Adipocyte (in vitro differentiated cells): ENCODE measurements at regions not wholly inside any gene's neighbourhood (a gene's known extent, or its start where the extent isn't known, plus 50 kb on each side); places are given as distances from the start of the nearest gene placed in this dataset.
A peak's percentile ranks its signal among the peaks of the same experiment; 100 is the strongest.
"Not testable (repeated sequence)": the region's sequence is repeated elsewhere in the genome, so short reads cannot be mapped to it uniquely, and the experiment has no call there.

Experiments used
- DNase-seq: peaks from one replicate; pipeline ENCODE4 v3.0.0-alpha.2; 2015; ENCODE audit warnings: low read depth
- H3K27me3 ChIP-seq: replicated peaks from 2 replicates; pipeline ENCODE4 v1.7.0; 2013; ENCODE audit warnings: mild to moderate bottlenecking, low read length, moderate library complexity; ENCODE audit not compliant: control insufficient read depth, insufficient read depth
- H3K36me3 ChIP-seq: 2 replicates; pipeline ENCODE4 v1.7.0; 2013; ENCODE audit warnings: low read length, mild to moderate bottlenecking, moderate library complexity; ENCODE audit not compliant: control insufficient read depth, insufficient read depth, severe bottlenecking
- H3K4me1 ChIP-seq: 2 replicates; pipeline ENCODE4 v1.7.0; 2013; ENCODE audit warnings: mild to moderate bottlenecking, low read length, moderate library complexity; ENCODE audit not compliant: control insufficient read depth, insufficient read depth
- H3K4me3 ChIP-seq: 2 replicates; pipeline ENCODE4 v1.7.0; 2013; ENCODE audit warnings: mild to moderate bottlenecking, low read length, moderate library complexity
- H3K9ac ChIP-seq: 2 replicates; pipeline ENCODE4 v1.7.0; 2013; ENCODE audit warnings: mild to moderate bottlenecking, low read length, moderate library complexity
- H3K9me3 ChIP-seq: 2 replicates; pipeline ENCODE4 v1.7.0; 2013; ENCODE audit warnings: mild to moderate bottlenecking, low read length, moderate library complexity; ENCODE audit not compliant: control insufficient read depth

GRCh38 chr3:164848923-164849322, 229.4 kb downstream of the SI start:
- no peak overlapping the region for H3K9ac ChIP-seq
- H3K27me3 ChIP-seq: no peaks in the 10 kb centered on the region
- no peaks in the 10 kb centered on the region for H3K36me3 ChIP-seq
- peaks cover 3% of the 10 kb centered on the region for H3K9me3 ChIP-seq
- DNase-seq: no peak
- no peaks in the 10 kb centered on the region for H3K4me1 ChIP-seq
- no peak overlapping the region for H3K4me3 ChIP-seq

GRCh38 chr3:164845739-164846138, 232.6 kb downstream of the SI start:
- DNase-seq: no peak
- H3K27me3 ChIP-seq: no peaks in the 10 kb centered on the region
- H3K9me3 ChIP-seq: peaks cover 3% of the 10 kb centered on the region
- no peak overlapping the region for H3K4me3 ChIP-seq
- H3K36me3 ChIP-seq: no peaks in the 10 kb centered on the region
- no peak overlapping the region for H3K9ac ChIP-seq
- no peaks in the 10 kb centered on the region for H3K4me1 ChIP-seq

GRCh38 chr3:164832216-164832615, 246.1 kb downstream of the SI start:
- no peaks in the 10 kb centered on the region for H3K4me1 ChIP-seq
- no peaks in the 10 kb centered on the region for H3K36me3 ChIP-seq
- H3K27me3 ChIP-seq: no peaks in the 10 kb centered on the region
- H3K4me3 ChIP-seq: no peak overlapping the region
- no peak for DNase-seq
- no peaks in the 10 kb centered on the region for H3K9me3 ChIP-seq
- no peak overlapping the region for H3K9ac ChIP-seq

- no peaks in the 10 kb centered on the region for H3K27me3 ChIP-seq
- H3K4me1 ChIP-seq: no peaks in the 10 kb centered on the region
- H3K36me3 ChIP-seq: no peaks in the 10 kb centered on the region
- no peak overlapping the region for H3K4me3 ChIP-seq
- DNase-seq: no peak
- H3K9ac ChIP-seq: no peak overlapping the region
- no peaks in the 10 kb centered on the region for H3K9me3 ChIP-seq
Measured at GRCh38 chr3:164818318-164818717, 260.0 kb downstream of the SI start.

GRCh38 chr3:164814106-164814505, 264.2 kb downstream of the SI start:
- DNase-seq: no peak
- Histone ChIP-seq H3K36me3 (no peaks in the 10 kb centered on the region), H3K4me3 (no peak overlapping the region), H3K27me3 (no peaks in the 10 kb centered on the region), H3K4me1 (no peaks in the 10 kb centered on the region), H3K9ac (no peak overlapping the region), H3K9me3 (no peaks in the 10 kb centered on the region)

GRCh38 chr3:164812042-164812441, 266.3 kb downstream of the SI start:
- no peak overlapping the region for H3K9ac ChIP-seq
- H3K4me1 ChIP-seq: no peaks in the 10 kb centered on the region
- no peaks in the 10 kb centered on the region for H3K9me3 ChIP-seq
- DNase-seq: no peak
- no peak overlapping the region for H3K4me3 ChIP-seq
- H3K36me3 ChIP-seq: no peaks in the 10 kb centered on the region
- no peaks in the 10 kb centered on the region for H3K27me3 ChIP-seq

- no peaks in the 10 kb centered on the region for H3K27me3 ChIP-seq
- no peaks in the 10 kb centered on the region for H3K4me1 ChIP-seq
- H3K9ac ChIP-seq: no peak overlapping the region
- DNase-seq: peak; percentile 55
- H3K9me3 ChIP-seq: no peaks in the 10 kb centered on the region
- no peaks in the 10 kb centered on the region for H3K36me3 ChIP-seq
- H3K4me3 ChIP-seq: no peak overlapping the region
Measured at GRCh38 chr3:164806188-164806587, 272.1 kb downstream of the SI start.

GRCh38 chr3:164794099-164794498, 284.2 kb downstream of the SI start:
- DNase-seq: no peak
- Histone ChIP-seq H3K4me1 (peaks cover 7% of the 10 kb centered on the region), H3K9ac (no peak overlapping the region), H3K36me3 (no peaks in the 10 kb centered on the region), H3K9me3 (no peaks in the 10 kb centered on the region), H3K4me3 (no peak overlapping the region), H3K27me3 (no peaks in the 10 kb centered on the region)

GRCh38 chr3:164791263-164791662, 287.0 kb downstream of the SI start:
- Histone ChIP-seq H3K4me3 (no peak overlapping the region), H3K36me3 (no peaks in the 10 kb centered on the region), H3K9me3 (no peaks in the 10 kb centered on the region), H3K9ac (no peak overlapping the region), H3K4me1 (peaks cover 7% of the 10 kb centered on the region), H3K27me3 (no peaks in the 10 kb centered on the region)
- no peak for DNase-seq

GRCh38 chr3:164784407-164784806, 293.9 kb downstream of the SI start:
- H3K9me3 ChIP-seq, H3K9ac ChIP-seq, H3K4me1 ChIP-seq, DNase-seq, H3K27me3 ChIP-seq, H3K4me3 ChIP-seq, H3K36me3 ChIP-seq: not testable (repeated sequence)

- Histone ChIP-seq H3K4me3 (no peak overlapping the region), H3K27me3 (no peaks in the 10 kb centered on the region), H3K9me3 (peaks cover 7% of the 10 kb centered on the region), H3K4me1 (no peaks in the 10 kb centered on the region), H3K9ac (no peak overlapping the region), H3K36me3 (no peaks in the 10 kb centered on the region)
- DNase-seq: no peak
Measured at GRCh38 chr3:164781755-164782154, 296.5 kb downstream of the SI start.

- Histone ChIP-seq H3K9me3 (peaks cover 7% of the 10 kb centered on the region), H3K4me3 (no peak overlapping the region), H3K9ac (no peak overlapping the region), H3K36me3 (no peaks in the 10 kb centered on the region), H3K4me1 (no peaks in the 10 kb centered on the region), H3K27me3 (no peaks in the 10 kb centered on the region)
- DNase-seq: no peak
Measured at GRCh38 chr3:164779816-164780215, 298.5 kb downstream of the SI start.
